ENCODE measurements at regions not wholly inside any gene's neighbourhood (a gene's known extent, or its start where the extent isn't known, plus 50 kb on each side); places are given as distances from the start of the nearest gene placed in this dataset.

DNA sequence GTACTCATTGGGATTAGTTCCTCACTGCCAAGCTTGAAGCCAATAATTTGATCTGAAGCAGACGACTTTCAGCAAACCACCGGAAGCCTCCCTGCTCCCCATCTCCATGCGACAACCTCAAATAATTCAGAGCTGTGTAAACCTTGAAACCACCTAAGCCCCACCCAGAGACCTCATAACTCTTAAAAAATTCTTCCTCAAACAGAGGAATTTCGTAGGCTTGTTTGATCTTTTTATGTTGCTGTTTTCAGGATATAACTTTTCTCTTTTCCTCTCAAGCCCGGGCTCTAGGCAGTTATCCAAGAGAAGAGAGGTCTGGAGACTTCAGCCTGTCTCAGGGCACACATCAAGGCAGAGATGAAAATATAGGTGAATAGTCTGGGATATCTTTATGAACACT is 311.6 kb downstream of the KCNRG start:
- TF ChIP-seq, protein P1, sequence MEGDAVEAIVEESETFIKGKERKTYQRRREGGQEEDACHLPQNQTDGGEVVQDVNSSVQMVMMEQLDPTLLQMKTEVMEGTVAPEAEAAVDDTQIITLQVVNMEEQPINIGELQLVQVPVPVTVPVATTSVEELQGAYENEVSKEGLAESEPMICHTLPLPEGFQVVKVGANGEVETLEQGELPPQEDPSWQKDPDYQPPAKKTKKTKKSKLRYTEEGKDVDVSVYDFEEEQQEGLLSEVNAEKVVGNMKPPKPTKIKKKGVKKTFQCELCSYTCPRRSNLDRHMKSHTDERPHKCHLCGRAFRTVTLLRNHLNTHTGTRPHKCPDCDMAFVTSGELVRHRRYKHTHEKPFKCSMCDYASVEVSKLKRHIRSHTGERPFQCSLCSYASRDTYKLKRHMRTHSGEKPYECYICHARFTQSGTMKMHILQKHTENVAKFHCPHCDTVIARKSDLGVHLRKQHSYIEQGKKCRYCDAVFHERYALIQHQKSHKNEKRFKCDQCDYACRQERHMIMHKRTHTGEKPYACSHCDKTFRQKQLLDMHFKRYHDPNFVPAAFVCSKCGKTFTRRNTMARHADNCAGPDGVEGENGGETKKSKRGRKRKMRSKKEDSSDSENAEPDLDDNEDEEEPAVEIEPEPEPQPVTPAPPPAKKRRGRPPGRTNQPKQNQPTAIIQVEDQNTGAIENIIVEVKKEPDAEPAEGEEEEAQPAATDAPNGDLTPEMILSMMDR (IDR thresholded peaks at IDR 0.05): no peak
- TF ChIP-seq EZH2 (IDR thresholded peaks at IDR 0.05; ENCODE audit: borderline replicate concordance, insufficient read depth, low read depth, low read length, poor library complexity, severe bottlenecking): no peak
